K562 (cell line): ENCODE measurements at regions not wholly inside any gene's neighbourhood (a gene's known extent, or its start where the extent isn't known, plus 50 kb on each side); places are given as distances from the start of the nearest gene placed in this dataset.

Experiments used
- ATAC-seq: fragments of 200-7000 bp; cut with Tn5 transposase; 3 replicates; pipeline ENCODE4 v1.9.1; 2020; ENCODE audit warnings: moderate library complexity
- BruUV-seq: library from RNA; stranded (reverse); fragments of 400-500 nt; replicated peaks from 2 replicates; lab custom pipeline; 2021; lab: Mats Ljungman, UMichigan
- CTCF ChIA-PET: fragments of 300-600 bp; formaldehyde crosslinking; extraction: SDS; loops from one replicate; lab custom pipeline; 2021; ENCODE audit warnings: low intra/inter-chr PET ratio; lab: Yijun Ruan, JAX
- POLR2A ChIA-PET: fragments of 300-600, 350-650 bp; sonication (Branson Sonifier 250); formaldehyde crosslinking; extraction: SDS; loops from one replicate; lab custom pipeline; 2021; ENCODE audit warnings: antibody characterized with exemption, inconsistent platforms; lab: Yijun Ruan, JAX
- DNase-seq, 4 experiments: peaks; one replicate each; pipeline versions ENCODE4 v3.0.0 to v3.0.0-alpha.2; 2011 to 2018; ENCODE audit warnings: low spot score in 3 of 4, mixed read lengths in 3 of 4; ENCODE audit errors: extremely low read depth in 1 of 4
- FAIRE-seq: peaks from 2 replicates; lab custom pipeline; 2011; peaks lifted over from hg19 to GRCh38; lab: Jason Lieb, UNC
- H2AFZ ChIP-seq: 2 replicates; pipeline ENCODE4 v1.6.0; 2011; ENCODE audit warnings: low read depth, low read length, control low read depth, inconsistent platforms
- H3K27ac ChIP-seq: fragments of 200-600 bp; 3 replicates; pipeline ENCODE4 v1.8.0; 2011; ENCODE audit warnings: low read depth, mild to moderate bottlenecking, control low read depth, inconsistent platforms, low read length, moderate library complexity, mixed read lengths; ENCODE audit errors: extremely low read depth
- H3K27me3 ChIP-seq, 2 experiments: fragments of 300-600 bp in 1 of 2; 2 replicates in 1 of 2; 3 replicates in 1 of 2; pipeline versions ENCODE4 v1.6.0 to v1.8.0; 2011; ENCODE audit warnings: inconsistent platforms in 2 of 2, low read length in 2 of 2, mild to moderate bottlenecking in 1 of 2, mixed read lengths in 1 of 2, moderate library complexity in 1 of 2; ENCODE audit not compliant: control insufficient read depth in 2 of 2, insufficient read depth in 2 of 2
- H3K36me3 ChIP-seq: fragments of 300-600 bp; 3 replicates; pipeline ENCODE4 v1.8.0; 2011; ENCODE audit warnings: mild to moderate bottlenecking, low read length, inconsistent platforms; ENCODE audit not compliant: control insufficient read depth, insufficient read depth
- H3K4me1 ChIP-seq, 2 experiments: fragments of 200-600 bp in 1 of 2; replicated peaks in 1 of 2; 2 replicates in 1 of 2; 3 replicates in 1 of 2; pipeline versions ENCODE4 v1.5.1 to v1.8.0; 2011; ENCODE audit warnings: inconsistent platforms in 2 of 2, low read length in 2 of 2, mild to moderate bottlenecking in 1 of 2, mixed read lengths in 1 of 2, moderate library complexity in 1 of 2; ENCODE audit not compliant: control insufficient read depth in 2 of 2, insufficient read depth in 2 of 2
- H3K4me2 ChIP-seq: 2 replicates; pipeline ENCODE4 v1.6.1; 2011; ENCODE audit warnings: low read length, control low read depth, inconsistent platforms, mixed read lengths; ENCODE audit not compliant: insufficient read depth
- H3K4me3 ChIP-seq: fragments of 200-600 bp; sonication (generic), shearing (Covaris generic); 2 replicates; pipeline ENCODE4 v1.5.1; 2016; ENCODE audit warnings: control low read depth, inconsistent platforms
- H3K79me2 ChIP-seq: fragments of 200-600 bp; 3 replicates; pipeline ENCODE4 v1.8.0; 2011; ENCODE audit warnings: low read length, inconsistent platforms; ENCODE audit not compliant: control insufficient read depth, insufficient read depth
- H3K9ac ChIP-seq, 2 experiments: 2 replicates each; pipeline versions ENCODE4 v1.6.0 to v1.6.1; 2011; ENCODE audit warnings: low read depth in 2 of 2, low read length in 2 of 2, control low read depth in 1 of 2, inconsistent platforms in 1 of 2, mild to moderate bottlenecking in 1 of 2, mixed read lengths in 1 of 2; ENCODE audit not compliant: insufficient read depth in 1 of 2
- H3K9me1 ChIP-seq: one replicate; pipeline ENCODE4 v1.6.0; 2011; ENCODE audit warnings: inconsistent platforms, mild to moderate bottlenecking, low read length, moderate library complexity; ENCODE audit not compliant: control insufficient read depth, insufficient read depth
- H3K9me3 ChIP-seq: replicated peaks from 2 replicates; pipeline ENCODE4 v1.5.1; 2011; ENCODE audit warnings: low read depth, low read length, inconsistent platforms; ENCODE audit not compliant: control insufficient read depth, insufficient read depth
- H4K20me1 ChIP-seq: replicated peaks from 2 replicates; pipeline ENCODE4 v1.6.1; 2011; ENCODE audit warnings: low read length, inconsistent platforms, mixed read lengths; ENCODE audit not compliant: control insufficient read depth, insufficient read depth
- CEBPG ChIP-seq, 3 experiments: fragments of 200-800 bp in 1 of 3; sonication (Bioruptor generic) in 1 of 3; sonication (generic) in 1 of 3; formaldehyde crosslinking in 1 of 3; IDR thresholded peaks in 2 of 3; conservative IDR thresholded peaks in 1 of 3; 2 replicates each; pipeline versions ENCODE4 v1.6.1 to v1.8.0; 2016 to 2022; ENCODE audit warnings: missing compliant biosample characterization in 2 of 3, missing genetic modification characterization in 2 of 3, mild to moderate bottlenecking in 1 of 3, missing genetic modification reagents in 1 of 3
- CHD2 ChIP-seq: IDR thresholded peaks from 2 replicates; pipeline ENCODE4 v1.6.1; 2011; ENCODE audit warnings: low read depth, low read length
- HEY1 ChIP-seq: fragments of 250-450 bp; sonication (Bioruptor Pico); IDR thresholded peaks from 2 replicates; pipeline ENCODE4 v1.5.0; 2020; ENCODE audit warnings: mild to moderate bottlenecking, moderate library complexity, borderline replicate concordance
- SPI1 ChIP-seq: IDR thresholded peaks from 2 replicates; pipeline ENCODE4 v1.6.1; 2011; ENCODE audit warnings: low read depth, low read length, control low read depth, borderline replicate concordance
- SREBF2 ChIP-seq: sonication (generic); formaldehyde crosslinking; IDR thresholded peaks from 2 replicates; pipeline ENCODE4 v1.4.0; 2020; ENCODE audit warnings: mild to moderate bottlenecking, missing genetic modification reagents
- TCF15 ChIP-seq: fragments of 250-450 bp; sonication (Bioruptor Pico); IDR thresholded peaks from 2 replicates; pipeline ENCODE4 v1.8.0; 2022; ENCODE audit warnings: moderate library complexity, mild to moderate bottlenecking, inconsistent platforms
- TFAP4 ChIP-seq: sonication (generic); formaldehyde crosslinking; IDR thresholded peaks from 2 replicates; pipeline ENCODE4 v1.8.0; 2022; ENCODE audit warnings: missing genetic modification reagents, mild to moderate bottlenecking, moderate library complexity, borderline replicate concordance
- TGIF2 ChIP-seq: sonication (generic); formaldehyde crosslinking; IDR thresholded peaks from 2 replicates; pipeline ENCODE4 v1.8.1; 2022; ENCODE audit warnings: mild to moderate bottlenecking, missing genetic modification reagents, moderate library complexity
- ZNF232 ChIP-seq: sonication (generic); formaldehyde crosslinking; IDR thresholded peaks from 2 replicates; pipeline ENCODE4 v1.8.0; 2022; ENCODE audit warnings: mild to moderate bottlenecking, missing genetic modification reagents
- ZNF717 ChIP-seq: fragments of 250-450 bp; sonication (Bioruptor Pico); IDR thresholded peaks from 2 replicates; pipeline ENCODE4 v1.5.0; 2021
- WGBS: fragments of 100-300 bp; shearing (Covaris generic); methylation state at CpG from one replicate; pipeline ENCODE4 v1.1.6; 2016; ENCODE audit warnings: low coverage, mixed read lengths; ENCODE audit not compliant: insufficient coverage; ENCODE audit errors: missing lambda C conversion rate; 5-methylcytosine and 5-hydroxymethylcytosine counted together
- in situ Hi-C: fragments of 300-500 bp; cut with MboI; formaldehyde crosslinking; loops from 4 replicates; pipeline ENCODE4 v1.15.0; 2018; ENCODE audit warnings: inconsistent platforms, mixed read lengths
- intact Hi-C: fragments of 100-400 bp; cut with micrococcal nuclease; formaldehyde crosslinking; loops from 2 replicates; pipeline ENCODE4 v1.14.2; 2022
- TF ChIP-seq, protein P1 (sequence below): sonication (generic); formaldehyde crosslinking; IDR thresholded peaks from 2 replicates; pipeline ENCODE4 v1.9.0; 2022; ENCODE audit warnings: mild to moderate bottlenecking, missing genetic modification reagents

DNA sequence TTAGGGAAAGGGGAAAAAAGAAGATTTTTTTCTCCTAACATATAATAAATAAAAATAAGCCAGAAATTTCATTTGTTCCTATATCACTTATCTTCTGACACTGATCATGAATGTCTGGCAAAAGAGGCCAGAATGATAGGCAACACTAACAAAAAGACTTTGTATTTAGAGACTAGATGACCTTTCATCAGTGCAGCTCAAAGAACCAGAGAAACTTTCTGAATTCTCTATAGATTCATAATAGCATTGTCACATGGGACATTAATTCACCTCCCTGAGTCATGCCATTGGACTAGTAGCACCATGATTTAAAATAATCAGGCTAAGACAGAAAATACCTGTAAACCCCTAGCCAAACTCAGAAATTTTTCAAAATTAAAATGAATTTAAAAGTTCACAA, 95.4 kb upstream of the CCDC28A start (continued):
- no peak for TF ChIP-seq TGIF2 (CRISPR knock-in tag)
- TF ChIP-seq TFAP4 (CRISPR knock-in tag) = no peak
- TF ChIP-seq CHD2 = no peak
- TF ChIP-seq TCF15 = no peak

- intact Hi-C loops = no loop called here
- Histone ChIP-seq H3K79me2 (no peaks in the 10 kb centered on the region), H4K20me1 (no peaks in the 10 kb centered on the region), H3K4me3 (no peak overlapping the region), H3K9me1 (no peaks in the 10 kb centered on the region), H3K27me3 (peaks cover 8 to 17% of the 10 kb centered on the region in 2 experiments), H3K9me3 (no peaks in the 10 kb centered on the region), H2AFZ (no peak overlapping the region), H3K27ac (no peak overlapping the region)
- WGBS = 4% methylated on average over 4 of the region's 4 CpGs
- ChIA-PET CTCF (no interaction called here), POLR2A (no interaction called here)
- DNase-seq = no peak
- no peak for FAIRE-seq
- no peak for TF ChIP-seq ZNF232
- TF ChIP-seq, protein P1, sequence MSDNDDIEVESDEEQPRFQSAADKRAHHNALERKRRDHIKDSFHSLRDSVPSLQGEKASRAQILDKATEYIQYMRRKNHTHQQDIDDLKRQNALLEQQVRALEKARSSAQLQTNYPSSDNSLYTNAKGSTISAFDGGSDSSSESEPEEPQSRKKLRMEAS (CRISPR knock-in tag) = no peak
- no peak for TF ChIP-seq CEBPG (CRISPR knock-in tag; IDR thresholded peaks at IDR 0.05)
- peak in 1 of 2 experiments; percentile 34; a peak in 1 of 4 replicates for TF ChIP-seq CEBPG (tag; conservative IDR thresholded peaks at IDR 0.05 in 1 of 2, IDR thresholded peaks at IDR 0.05 in 1 of 2)
- TF ChIP-seq SREBF2 (CRISPR knock-in tag) = no peak
- TF ChIP-seq HEY1 (CRISPR knock-in tag) = no peak
- TF ChIP-seq SPI1 = no peak
- TF ChIP-seq ZNF717 (CRISPR knock-in tag) = no peak
- TF ChIP-seq, all 486 proteins: peak for 1
- ATAC-seq = no peak
- Histone ChIP-seq H3K4me1 (peaks cover 2 to 4% of the 10 kb centered on the region in 2 experiments; a peak in 2 of 5 replicates), H3K4me2 (no peak overlapping the region), H3K9ac (no peak overlapping the region), H3K36me3 (no peaks in the 10 kb centered on the region)
- in situ Hi-C loops = no loop called here
- no TSS peak for BruUV-seq
Observed at GRCh38 chr6:138680085-138680484, 93.5 kb upstream of the CCDC28A start.
